HepG2 (cell line): ENCODE measurements at regions not wholly inside any gene's neighbourhood (a gene's known extent, or its start where the extent isn't known, plus 50 kb on each side); places are given as distances from the start of the nearest gene placed in this dataset.

Experiments
- ATAC-seq: fragments of 200-7000 bp; cut with Tn5 transposase; 3 replicates; pipeline ENCODE4 v1.9.1; 2020; ENCODE audit warnings: mild to moderate bottlenecking, moderate library complexity
- BruUV-seq: library from RNA; stranded (reverse); fragments of 400-500 nt; replicated peaks from 2 replicates; lab custom pipeline; 2021; lab: Mats Ljungman, UMichigan
- CTCF ChIA-PET: fragments of 300-600 bp; formaldehyde crosslinking; extraction: SDS; loops from one replicate; lab custom pipeline; 2021; ENCODE audit warnings: low total read pairs, inconsistent platforms, low intra/inter-chr PET ratio; lab: Yijun Ruan, JAX
- POLR2A ChIA-PET: fragments of 350-600 bp; sonication (Branson Sonifier 250); formaldehyde crosslinking; loops from one replicate; lab custom pipeline; 2020; ENCODE audit warnings: antibody characterized with exemption, inconsistent platforms; lab: Yijun Ruan, JAX
- DNase-seq: peaks from one replicate; pipeline ENCODE4 v3.0.0-alpha.2; 2015; ENCODE audit warnings: low spot score
- FAIRE-seq: peaks from 3 replicates; lab custom pipeline; 2011; peaks lifted over from hg19 to GRCh38; lab: Jason Lieb, UNC
- H2AFZ ChIP-seq: one replicate; pipeline ENCODE4 v1.6.1; 2011; ENCODE audit warnings: low read length, inconsistent platforms
- H3K27ac ChIP-seq: fragments of 300-600 bp; 3 replicates; pipeline ENCODE4 v1.8.0; 2011; ENCODE audit warnings: mixed run types, mild to moderate bottlenecking, mixed read lengths, low read length, inconsistent platforms; ENCODE audit not compliant: insufficient read depth; ENCODE audit errors: extremely low read length
- H3K27me3 ChIP-seq, 2 experiments: fragments of 200-600 bp in 1 of 2; 2 replicates in 1 of 2; 3 replicates in 1 of 2; pipeline versions ENCODE4 v1.6.0 to v1.8.0; 2011; ENCODE audit warnings: low read length in 2 of 2, mild to moderate bottlenecking in 2 of 2, moderate library complexity in 2 of 2, inconsistent platforms in 1 of 2; ENCODE audit not compliant: insufficient read depth in 2 of 2, control insufficient read depth in 1 of 2
- H3K36me3 ChIP-seq, 2 experiments: fragments of 200-600 bp in 1 of 2; replicated peaks in 1 of 2; 2 replicates in 1 of 2; 3 replicates in 1 of 2; pipeline versions ENCODE4 v1.5.1 to v1.8.0; 2011; ENCODE audit warnings: low read length in 2 of 2, inconsistent platforms in 1 of 2; ENCODE audit not compliant: insufficient read depth in 2 of 2, control insufficient read depth in 1 of 2
- H3K4me1 ChIP-seq: 2 replicates; pipeline ENCODE4 v1.5.1; 2012; ENCODE audit warnings: low read length, inconsistent platforms; ENCODE audit not compliant: insufficient read depth
- H3K4me2 ChIP-seq: 2 replicates; pipeline ENCODE4 v1.6.0; 2011; ENCODE audit warnings: low read depth, low read length, inconsistent platforms
- H3K4me3 ChIP-seq, 3 experiments: fragments of 200-600 bp in 1 of 3; sonication (generic), shearing (Covaris generic) in 1 of 3; replicated peaks in 1 of 3; 2 replicates each; pipeline ENCODE4 v1.5.1; 2011 to 2016; ENCODE audit warnings: low read length in 3 of 3, inconsistent platforms in 2 of 3, low read depth in 2 of 3, mild to moderate bottlenecking in 2 of 3, control low read depth in 1 of 3, mixed read lengths in 1 of 3; ENCODE audit not compliant: insufficient read depth in 1 of 3
- H3K79me2 ChIP-seq: one replicate; pipeline ENCODE4 v1.6.1; 2011; ENCODE audit warnings: low read length, inconsistent platforms; ENCODE audit not compliant: insufficient read depth
- H3K9ac ChIP-seq: 2 replicates; pipeline ENCODE4 v1.6.0; 2011; ENCODE audit warnings: mild to moderate bottlenecking, low read depth, low read length, inconsistent platforms; ENCODE audit not compliant: insufficient read depth
- H3K9me3 ChIP-seq: 2 replicates; pipeline ENCODE4 v1.5.1; 2012; ENCODE audit warnings: mild to moderate bottlenecking, low read length
- H4K20me1 ChIP-seq: 2 replicates; pipeline ENCODE4 v1.6.0; 2011; ENCODE audit warnings: inconsistent platforms, mild to moderate bottlenecking, low read length, moderate library complexity; ENCODE audit not compliant: insufficient read depth
- ASH2L ChIP-seq: fragments of 300-600, 200-600 bp; sonication (generic); IDR thresholded peaks from 2 replicates; pipeline ENCODE4 v1.7.0; 2017; ENCODE audit warnings: low read depth, mild to moderate bottlenecking, moderate library complexity, mixed read lengths, low read length; ENCODE audit not compliant: insufficient read length
- CREB1 ChIP-seq, 2 experiments: fragments of 450-650 bp in 1 of 2; IDR thresholded peaks; 2 replicates each; pipeline ENCODE4 v1.6.1; 2016 to 2017; ENCODE audit warnings: control low read depth in 1 of 2, mild to moderate bottlenecking in 1 of 2, missing compliant biosample characterization in 1 of 2, missing genetic modification characterization in 1 of 2
- HES4 ChIP-seq: sonication (generic); formaldehyde crosslinking; IDR thresholded peaks from 2 replicates; pipeline ENCODE4 v1.9.0; 2021; ENCODE audit warnings: mild to moderate bottlenecking, missing genetic modification reagents, borderline replicate concordance
- MXI1 ChIP-seq: IDR thresholded peaks from 3 replicates; pipeline ENCODE4 v1.6.1; 2012; ENCODE audit warnings: low read depth, low read length, inconsistent platforms, borderline replicate concordance
- NFE2 ChIP-seq: sonication (generic); formaldehyde crosslinking; IDR thresholded peaks from 2 replicates; pipeline ENCODE4 v1.4.0; 2020; ENCODE audit warnings: missing genetic modification reagents
- NFYB ChIP-seq: sonication (generic); formaldehyde crosslinking; IDR thresholded peaks from 2 replicates; pipeline ENCODE4 v1.4.0; 2020; ENCODE audit warnings: missing genetic modification reagents
- NFYC ChIP-seq: IDR thresholded peaks from 2 replicates; pipeline ENCODE4 v1.6.1; 2016; ENCODE audit warnings: missing genetic modification reagents, missing compliant biosample characterization
- RFX1 ChIP-seq: fragments of 450-650 bp; IDR thresholded peaks from 2 replicates; pipeline ENCODE4 v1.6.1; 2017
- SATB2 ChIP-seq: sonication (generic); formaldehyde crosslinking; IDR thresholded peaks from 2 replicates; pipeline ENCODE4 v1.5.0; 2020; ENCODE audit warnings: missing genetic modification reagents
- SNAPC2 ChIP-seq: sonication (generic); formaldehyde crosslinking; IDR thresholded peaks from 2 replicates; pipeline ENCODE4 v1.8.1; 2022; ENCODE audit warnings: mild to moderate bottlenecking, missing genetic modification reagents
- TOE1 ChIP-seq: sonication (generic); formaldehyde crosslinking; IDR thresholded peaks from 2 replicates; pipeline ENCODE4 v1.4.0; 2020; ENCODE audit warnings: mild to moderate bottlenecking, missing genetic modification reagents
- ZNF205 ChIP-seq: IDR thresholded peaks from 2 replicates; pipeline ENCODE4 v1.6.1; 2018; ENCODE audit warnings: missing biosample characterization, missing genetic modification reagents
- WGBS: methylation state at CpG from one replicate; pipeline ENCODE4 v1.1.6; 2017; ENCODE audit warnings: low lambda C conversion rate; 5-methylcytosine and 5-hydroxymethylcytosine counted together
- in situ Hi-C: cut with HindIII; loops from 2 replicates; pipeline ENCODE4 v1.10.0; 2017; ENCODE audit warnings: low pct_unique_long_range_greater_than_20kb; ENCODE audit not compliant: extremely low pct_ligation_motif_present
- intact Hi-C: fragments of 100-400 bp; cut with micrococcal nuclease; formaldehyde crosslinking; loops from one replicate; pipeline ENCODE4 v1.10.0; 2022; ENCODE audit not compliant: unreplicated experiment
- TF ChIP-seq, protein P1 (sequence below): sonication (generic); formaldehyde crosslinking; IDR thresholded peaks from 2 replicates; pipeline ENCODE4 v1.8.0; 2022; ENCODE audit warnings: mild to moderate bottlenecking, missing genetic modification reagents; ENCODE audit not compliant: insufficient replicate concordance
- TF ChIP-seq, protein P2 (sequence below): sonication (generic); formaldehyde crosslinking; IDR thresholded peaks from 2 replicates; pipeline ENCODE4 v1.5.1; 2020; ENCODE audit warnings: missing genetic modification reagents, mild to moderate bottlenecking, borderline replicate concordance
- TF ChIP-seq, protein P3 (sequence below): sonication (generic); formaldehyde crosslinking; IDR thresholded peaks from 2 replicates; pipeline ENCODE4 v1.8.0; 2022; ENCODE audit warnings: mild to moderate bottlenecking, missing genetic modification reagents, moderate library complexity

DNA sequence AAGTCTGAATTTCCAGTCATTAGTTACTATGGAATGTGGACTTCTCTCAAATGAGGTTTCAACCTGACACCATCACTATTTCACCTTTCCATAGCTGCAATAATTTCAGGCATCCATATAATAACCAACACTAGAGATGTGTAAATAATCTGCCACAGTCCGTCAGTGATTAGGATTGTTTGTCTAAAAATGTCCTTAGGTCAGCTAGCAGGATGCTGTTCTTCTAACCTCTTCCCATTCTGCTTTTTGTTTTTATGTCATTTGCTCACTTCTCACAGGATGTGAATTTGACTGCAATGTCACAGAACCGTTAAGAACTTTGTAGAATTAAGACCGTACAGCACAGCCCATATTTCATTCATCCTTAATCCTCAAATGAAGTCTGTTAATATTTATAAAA, 166.4 kb upstream of the RASA1 start:
- FAIRE-seq (no peak), DNase-seq (no peak), ATAC-seq (no peak)
- BruUV-seq = no TSS peak
- H3K4me3 ChIP-seq = no peak overlapping the region
- H3K4me1 ChIP-seq = no peaks in the 10 kb centered on the region
- POLR2A ChIA-PET = no interaction called here
- no peak overlapping the region for H3K9ac ChIP-seq
- intact Hi-C loops = no loop called here
- H3K79me2 ChIP-seq = no peaks in the 10 kb centered on the region
- H3K36me3 ChIP-seq = no peaks in the 10 kb centered on the region
- H2AFZ ChIP-seq = no peak overlapping the region
- H3K4me2 ChIP-seq = no peak overlapping the region
- H4K20me1 ChIP-seq = no peaks in the 10 kb centered on the region
- no peaks in the 10 kb centered on the region for H3K27me3 ChIP-seq
- H3K27ac ChIP-seq = no peak overlapping the region
- H3K9me3 ChIP-seq = no peaks in the 10 kb centered on the region
- 2% methylated on average over 3 of the region's 3 CpGs for WGBS
- no peak for TF ChIP-seq HES4 (CRISPR knock-in tag)
- no peak for TF ChIP-seq NFE2 (CRISPR knock-in tag)
- TF ChIP-seq, protein P1, sequence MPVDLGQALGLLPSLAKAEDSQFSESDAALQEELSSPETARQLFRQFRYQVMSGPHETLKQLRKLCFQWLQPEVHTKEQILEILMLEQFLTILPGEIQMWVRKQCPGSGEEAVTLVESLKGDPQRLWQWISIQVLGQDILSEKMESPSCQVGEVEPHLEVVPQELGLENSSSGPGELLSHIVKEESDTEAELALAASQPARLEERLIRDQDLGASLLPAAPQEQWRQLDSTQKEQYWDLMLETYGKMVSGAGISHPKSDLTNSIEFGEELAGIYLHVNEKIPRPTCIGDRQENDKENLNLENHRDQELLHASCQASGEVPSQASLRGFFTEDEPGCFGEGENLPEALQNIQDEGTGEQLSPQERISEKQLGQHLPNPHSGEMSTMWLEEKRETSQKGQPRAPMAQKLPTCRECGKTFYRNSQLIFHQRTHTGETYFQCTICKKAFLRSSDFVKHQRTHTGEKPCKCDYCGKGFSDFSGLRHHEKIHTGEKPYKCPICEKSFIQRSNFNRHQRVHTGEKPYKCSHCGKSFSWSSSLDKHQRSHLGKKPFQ (CRISPR knock-in tag) = no peak
- TF ChIP-seq SATB2 (CRISPR knock-in tag) = no peak
- no peak for TF ChIP-seq ZNF205 (CRISPR knock-in tag)
- no peak for TF ChIP-seq RFX1
- TF ChIP-seq, protein P2, sequence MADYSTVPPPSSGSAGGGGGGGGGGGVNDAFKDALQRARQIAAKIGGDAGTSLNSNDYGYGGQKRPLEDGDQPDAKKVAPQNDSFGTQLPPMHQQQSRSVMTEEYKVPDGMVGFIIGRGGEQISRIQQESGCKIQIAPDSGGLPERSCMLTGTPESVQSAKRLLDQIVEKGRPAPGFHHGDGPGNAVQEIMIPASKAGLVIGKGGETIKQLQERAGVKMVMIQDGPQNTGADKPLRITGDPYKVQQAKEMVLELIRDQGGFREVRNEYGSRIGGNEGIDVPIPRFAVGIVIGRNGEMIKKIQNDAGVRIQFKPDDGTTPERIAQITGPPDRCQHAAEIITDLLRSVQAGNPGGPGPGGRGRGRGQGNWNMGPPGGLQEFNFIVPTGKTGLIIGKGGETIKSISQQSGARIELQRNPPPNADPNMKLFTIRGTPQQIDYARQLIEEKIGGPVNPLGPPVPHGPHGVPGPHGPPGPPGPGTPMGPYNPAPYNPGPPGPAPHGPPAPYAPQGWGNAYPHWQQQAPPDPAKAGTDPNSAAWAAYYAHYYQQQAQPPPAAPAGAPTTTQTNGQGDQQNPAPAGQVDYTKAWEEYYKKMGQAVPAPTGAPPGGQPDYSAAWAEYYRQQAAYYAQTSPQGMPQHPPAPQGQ (CRISPR knock-in tag) = no peak
- TF ChIP-seq ASH2L = no peak
- TF ChIP-seq TOE1 (CRISPR knock-in tag) = no peak
- TF ChIP-seq NFYC (CRISPR knock-in tag) = no peak
- TF ChIP-seq, protein P3, sequence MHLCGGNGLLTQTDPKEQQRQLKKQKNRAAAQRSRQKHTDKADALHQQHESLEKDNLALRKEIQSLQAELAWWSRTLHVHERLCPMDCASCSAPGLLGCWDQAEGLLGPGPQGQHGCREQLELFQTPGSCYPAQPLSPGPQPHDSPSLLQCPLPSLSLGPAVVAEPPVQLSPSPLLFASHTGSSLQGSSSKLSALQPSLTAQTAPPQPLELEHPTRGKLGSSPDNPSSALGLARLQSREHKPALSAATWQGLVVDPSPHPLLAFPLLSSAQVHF (CRISPR knock-in tag) = no peak
- TF ChIP-seq NFYB (CRISPR knock-in tag) = no peak
- no peak for TF ChIP-seq MXI1
- TF ChIP-seq CREB1 (IDR thresholded peaks at IDR 0.05) = no peak
- no peak for TF ChIP-seq CREB1 (CRISPR knock-in tag; IDR thresholded peaks at IDR 0.05)
- no peak for TF ChIP-seq SNAPC2 (CRISPR knock-in tag)
- TF ChIP-seq, all 625 proteins: peak for 0
- in situ Hi-C loops = no loop called here
- CTCF ChIA-PET = no interaction called here
